Fibroblast of pulmonary artery (primary cell): ENCODE measurements at regions not wholly inside any gene's neighbourhood (a gene's known extent, or its start where the extent isn't known, plus 50 kb on each side); places are given as distances from the start of the nearest gene placed in this dataset.
A peak's percentile ranks its signal among the peaks of the same experiment; 100 is the strongest.

ENCODE experiments used
- DNase-seq: peaks from one replicate; pipeline ENCODE4 v3.0.0-alpha.2; 2010; ENCODE audit warnings: low read depth
- H3K4me3 ChIP-seq: replicated peaks from 2 replicates; pipeline ENCODE4 v1.5.1; 2011; ENCODE audit warnings: low read depth, mild to moderate bottlenecking, control low read depth, low read length, moderate library complexity
- CTCF ChIP-seq: IDR thresholded peaks from 2 replicates; pipeline ENCODE4 v1.5.1; 2011; ENCODE audit warnings: mild to moderate bottlenecking, control low read depth, low read length, inconsistent platforms; ENCODE audit errors: missing control alignments

- DNase-seq, result no peak
- TF ChIP-seq CTCF, result no peak
- no peak overlapping the region for H3K4me3 ChIP-seq
Observed at GRCh38 chr10:83995738-83996331, 143.5 kb upstream of the GHITM start.

- DNase-seq, result no peak
- TF ChIP-seq CTCF, result no peak
- H3K4me3 ChIP-seq, result no peak overlapping the region
Observed at GRCh38 chr10:84004221-84004620, 135.1 kb upstream of the GHITM start.

GRCh38 chr10:84005403-84005802 is 133.9 kb upstream of the GHITM start:
- DNase-seq, result no peak
- TF ChIP-seq CTCF, result no peak
- no peak overlapping the region for H3K4me3 ChIP-seq

- no peak overlapping the region for H3K4me3 ChIP-seq
Observed at GRCh38 chr10:84007482-84007881, 131.8 kb upstream of the GHITM start.

GRCh38 chr10:84008878-84009277 is 130.4 kb upstream of the GHITM start:
- peak; percentile 6 for DNase-seq
- peak; percentile 56 for TF ChIP-seq CTCF
- no peak overlapping the region for H3K4me3 ChIP-seq

More at GRCh38 chr10:84007482-84007881, 131.8 kb upstream of the GHITM start:
- TF ChIP-seq CTCF, result no peak
- no peak for DNase-seq

- no peak overlapping the region for H3K4me3 ChIP-seq
- DNase-seq, result no peak
- TF ChIP-seq CTCF, result no peak
Observed at GRCh38 chr10:84012431-84012830, 126.9 kb upstream of the GHITM start.

GRCh38 chr10:84012831-84013458 is 126.4 kb upstream of the GHITM start:
- no peak for DNase-seq
- no peak overlapping the region for H3K4me3 ChIP-seq
- TF ChIP-seq CTCF, result no peak
